ENCODE measurements at regions not wholly inside any gene's neighbourhood (a gene's known extent, or its start where the extent isn't known, plus 50 kb on each side); places are given as distances from the start of the nearest gene placed in this dataset.

DNA sequence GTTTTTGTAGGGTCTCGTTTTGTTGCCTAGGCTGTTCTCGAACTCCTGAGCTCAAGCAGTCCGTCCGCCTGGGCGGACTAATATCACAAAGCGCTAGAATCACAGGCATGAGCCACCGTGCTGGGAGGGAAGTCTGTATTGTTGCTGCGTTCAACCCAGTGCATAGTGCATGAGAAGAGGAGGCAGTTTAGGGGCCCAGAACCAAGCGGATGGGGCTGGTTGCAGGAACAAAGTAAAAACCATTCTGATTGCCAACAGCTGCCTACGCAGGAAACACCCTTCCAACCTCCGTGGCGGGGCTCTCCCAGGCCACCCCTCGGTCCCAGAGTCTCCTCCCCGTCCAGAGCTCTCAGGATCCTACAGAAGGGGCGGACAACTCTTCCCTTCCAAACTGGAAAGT, 87.1 kb downstream of the ANXA2R start:
- Histone ChIP-seq H4K91ac (ENCODE audit: low read depth, low read length) (no peak overlapping the region), H2BK5ac (ENCODE audit: low read depth, low read length, poor library complexity) (no peak overlapping the region), H2AFZ (ENCODE audit: insufficient read depth, low read length, poor library complexity) (no peak overlapping the region), H4K8ac (ENCODE audit: low read depth, low read length) (no peak overlapping the region), H3K79me2 (ENCODE audit: control insufficient read depth, insufficient read depth, low read length, poor library complexity) (no peaks in the 10 kb centered on the region), H3K79me1 (ENCODE audit: low read length) (peaks cover 1% of the 10 kb centered on the region), H3K9ac (ENCODE audit: low read length) (no peak overlapping the region), H2BK12ac (ENCODE audit: low read length) (no peak overlapping the region), H3K4me2 (ENCODE audit: low read length) (no peak overlapping the region), H3K14ac (ENCODE audit: low read length) (no peak overlapping the region), H3K27me3 (ENCODE audit: insufficient read depth, low read length) (no peaks in the 10 kb centered on the region), H3K23ac (ENCODE audit: low read length) (no peak overlapping the region), H2BK120ac (ENCODE audit: insufficient read depth, low read length, poor library complexity) (no peak overlapping the region), H3K9me3 (ENCODE audit: insufficient read depth, low read depth, low read length) (peaks cover 23% of the 10 kb centered on the region), H3K27ac (ENCODE audit: low read depth, low read length) (no peak overlapping the region), H3K36me3 (ENCODE audit: control insufficient read depth in 1 of 2, insufficient read depth in 2 of 2, low read length in 2 of 2) (peaks cover 0 to 7% of the 10 kb centered on the region in 2 experiments), H2AK5ac (ENCODE audit: low read length) (no peak overlapping the region), H3K4ac (ENCODE audit: low read depth, low read length) (no peak overlapping the region), H3K18ac (ENCODE audit: low read length) (no peak overlapping the region), H4K12ac (ENCODE audit: low read depth, low read length) (no peak overlapping the region), H3K4me3 (ENCODE audit: low read depth, low read length) (no peak overlapping the region), H3K4me1 (ENCODE audit: control insufficient read depth in 1 of 2, insufficient read depth in 2 of 2, low read length in 2 of 2) (no peaks in the 10 kb centered on the region)
- no peak for DNase-seq
- WGBS (ENCODE audit: extremely low coverage, insufficient coverage, insufficient read length) = no CpG with 5 or more reads among the region's 15 CpGs

DNA sequence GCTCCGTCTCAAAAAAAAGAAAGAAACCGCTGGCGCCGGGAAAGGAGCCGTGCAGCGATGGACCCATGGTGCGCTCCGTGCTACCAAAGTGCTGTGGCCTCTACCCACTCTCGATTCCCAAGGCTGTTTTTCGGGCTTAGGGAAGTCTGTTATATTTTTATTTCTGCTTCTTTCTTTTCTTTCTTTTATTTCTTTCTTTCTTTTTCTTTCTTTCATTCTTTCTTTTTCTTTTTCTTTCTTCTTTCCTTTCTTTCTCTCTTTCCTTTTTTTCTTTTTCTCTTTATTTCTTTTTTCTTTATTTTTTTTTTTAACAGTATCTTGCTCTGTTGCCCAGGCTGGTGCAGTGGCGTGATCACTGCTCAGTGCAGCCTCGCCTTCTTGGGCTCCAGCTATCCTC, 87.5 kb downstream of the ANXA2R start:
- Histone ChIP-seq H3K4ac (ENCODE audit: low read depth, low read length) (no peak overlapping the region), H3K23ac (ENCODE audit: low read length) (no peak overlapping the region), H2BK5ac (ENCODE audit: low read depth, low read length, poor library complexity) (no peak overlapping the region), H2AFZ (ENCODE audit: insufficient read depth, low read length, poor library complexity) (no peak overlapping the region), H3K79me2 (ENCODE audit: control insufficient read depth, insufficient read depth, low read length, poor library complexity) (no peaks in the 10 kb centered on the region), H3K27ac (ENCODE audit: low read depth, low read length) (no peak overlapping the region), H3K4me2 (ENCODE audit: low read length) (no peak overlapping the region), H3K27me3 (ENCODE audit: insufficient read depth, low read length) (no peaks in the 10 kb centered on the region), H2BK120ac (ENCODE audit: insufficient read depth, low read length, poor library complexity) (no peak overlapping the region), H3K79me1 (ENCODE audit: low read length) (peaks cover 1% of the 10 kb centered on the region), H3K4me1 (ENCODE audit: control insufficient read depth in 1 of 2, insufficient read depth in 2 of 2, low read length in 2 of 2) (no peaks in the 10 kb centered on the region), H4K12ac (ENCODE audit: low read depth, low read length) (no peak overlapping the region), H2BK12ac (ENCODE audit: low read length) (no peak overlapping the region), H3K18ac (ENCODE audit: low read length) (no peak overlapping the region), H3K36me3 (ENCODE audit: control insufficient read depth in 1 of 2, insufficient read depth in 2 of 2, low read length in 2 of 2) (peaks cover 0 to 7% of the 10 kb centered on the region in 2 experiments), H4K8ac (ENCODE audit: low read depth, low read length) (no peak overlapping the region), H4K91ac (ENCODE audit: low read depth, low read length) (no peak overlapping the region), H3K4me3 (ENCODE audit: low read depth, low read length) (no peak overlapping the region), H3K14ac (ENCODE audit: low read length) (no peak overlapping the region), H3K9me3 (ENCODE audit: insufficient read depth, low read depth, low read length) (peaks cover 23% of the 10 kb centered on the region), H3K9ac (ENCODE audit: low read length) (no peak overlapping the region), H2AK5ac (ENCODE audit: low read length) (no peak overlapping the region)
- DNase-seq = no peak
- WGBS (ENCODE audit: extremely low coverage, insufficient coverage, insufficient read length) = no CpG with 5 or more reads among the region's 12 CpGs

DNA sequence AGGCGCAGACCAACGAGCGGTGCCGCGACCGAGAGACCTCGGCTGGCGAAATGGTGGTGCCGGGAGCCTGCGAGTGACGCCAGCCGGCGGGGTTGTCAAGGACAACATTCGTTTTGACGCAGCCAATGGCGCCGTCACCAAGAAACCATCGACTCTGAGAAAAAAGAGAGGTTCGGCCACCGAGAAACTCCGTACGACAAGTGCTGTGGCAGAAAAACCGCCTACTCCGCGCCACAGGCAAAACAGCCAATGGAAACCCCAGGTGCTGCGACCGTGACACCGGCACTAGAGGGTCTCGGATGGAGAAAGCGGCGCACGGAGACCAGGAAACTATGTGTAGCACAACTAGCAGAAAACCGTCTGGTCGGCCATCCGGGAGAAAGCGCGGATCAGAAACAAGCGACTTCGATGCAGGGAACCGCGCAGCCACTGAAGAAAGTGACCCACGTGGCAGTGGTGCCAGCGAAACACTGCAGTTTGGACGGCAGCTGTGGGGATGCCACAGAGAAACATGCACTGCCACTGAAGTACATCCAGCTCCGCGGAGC, 88.8 kb downstream of the ANXA2R start:
- Histone ChIP-seq H3K79me2 (ENCODE audit: control insufficient read depth, insufficient read depth, low read length, poor library complexity) (no peaks in the 10 kb centered on the region), H2BK12ac (ENCODE audit: low read length) (no peak overlapping the region), H3K9ac (ENCODE audit: low read length) (no peak overlapping the region), H3K27ac (ENCODE audit: low read depth, low read length) (no peak overlapping the region), H2BK5ac (ENCODE audit: low read depth, low read length, poor library complexity) (no peak overlapping the region), H3K18ac (ENCODE audit: low read length) (no peak overlapping the region), H3K9me3 (ENCODE audit: insufficient read depth, low read depth, low read length) (peaks cover 23% of the 10 kb centered on the region), H3K14ac (ENCODE audit: low read length) (no peak overlapping the region), H3K4me3 (ENCODE audit: low read depth, low read length) (no peak overlapping the region), H4K8ac (ENCODE audit: low read depth, low read length) (no peak overlapping the region), H3K4me2 (ENCODE audit: low read length) (no peak overlapping the region), H3K79me1 (ENCODE audit: low read length) (peaks cover 1% of the 10 kb centered on the region), H3K4me1 (ENCODE audit: control insufficient read depth in 1 of 2, insufficient read depth in 2 of 2, low read length in 2 of 2) (no peaks in the 10 kb centered on the region), H4K12ac (ENCODE audit: low read depth, low read length) (no peak overlapping the region), H3K23ac (ENCODE audit: low read length) (no peak overlapping the region), H2AFZ (ENCODE audit: insufficient read depth, low read length, poor library complexity) (no peak overlapping the region), H4K91ac (ENCODE audit: low read depth, low read length) (no peak overlapping the region), H3K27me3 (ENCODE audit: insufficient read depth, low read length) (no peaks in the 10 kb centered on the region), H2AK5ac (ENCODE audit: low read length) (no peak overlapping the region), H3K36me3 (ENCODE audit: control insufficient read depth in 1 of 2, insufficient read depth in 2 of 2, low read length in 2 of 2) (peaks cover 0 to 7% of the 10 kb centered on the region in 2 experiments), H2BK120ac (ENCODE audit: insufficient read depth, low read length, poor library complexity) (peak overlapping the region; percentile 5), H3K4ac (ENCODE audit: low read depth, low read length) (no peak overlapping the region)
- WGBS (ENCODE audit: extremely low coverage, insufficient coverage, insufficient read length) = no CpG with 5 or more reads among the region's 46 CpGs
- DNase-seq = peak in 1 of 2 donors; percentile 5

DNA sequence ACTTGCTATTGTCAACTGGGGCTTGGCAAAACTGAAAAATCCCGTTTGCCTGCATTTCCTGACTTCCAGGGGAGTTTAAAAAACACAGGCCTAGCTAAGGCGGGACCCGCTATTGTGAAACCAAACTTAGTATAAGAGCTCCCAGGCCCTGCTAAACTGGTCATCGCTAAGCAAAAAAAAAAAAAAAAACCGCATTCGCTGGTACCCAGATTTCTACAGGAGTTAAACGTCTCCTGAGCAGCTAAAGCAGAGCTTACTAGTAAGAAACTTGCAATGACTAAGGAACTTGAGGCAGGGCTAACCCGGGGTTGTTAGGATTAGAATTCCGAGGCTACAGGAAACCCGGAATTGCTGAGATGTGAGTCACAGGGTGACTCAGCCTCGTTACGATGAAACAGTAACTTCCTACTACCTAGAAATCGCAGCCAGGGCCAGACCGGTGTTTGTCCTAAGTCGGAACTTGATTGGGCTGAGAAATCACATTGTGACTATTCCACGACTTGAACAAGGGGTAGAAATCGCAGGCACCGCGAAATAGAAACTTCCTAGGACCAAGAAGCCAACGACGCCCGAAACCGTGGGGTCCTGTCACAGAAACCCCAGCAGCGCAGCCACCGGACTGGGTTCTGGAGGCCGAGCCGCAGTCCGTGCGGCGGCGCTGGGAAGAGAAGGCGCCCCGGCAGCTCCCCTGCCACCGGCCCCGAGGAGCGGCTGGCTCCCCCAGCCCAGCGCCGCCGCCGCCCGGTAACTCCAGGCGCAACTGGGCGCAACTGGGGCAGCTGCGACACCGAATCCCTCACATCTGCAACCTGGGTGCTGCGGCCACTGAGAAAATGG, 89.4 kb downstream of the ANXA2R start:
- Histone ChIP-seq H3K27ac (ENCODE audit: low read depth, low read length) (no peak overlapping the region), H3K4ac (ENCODE audit: low read depth, low read length) (no peak overlapping the region), H2BK5ac (ENCODE audit: low read depth, low read length, poor library complexity) (no peak overlapping the region), H3K4me3 (ENCODE audit: low read depth, low read length) (no peak overlapping the region), H3K27me3 (ENCODE audit: insufficient read depth, low read length) (no peaks in the 10 kb centered on the region), H2BK12ac (ENCODE audit: low read length) (peak overlapping the region; percentile 30), H3K23ac (ENCODE audit: low read length) (no peak overlapping the region), H3K79me2 (ENCODE audit: control insufficient read depth, insufficient read depth, low read length, poor library complexity) (no peaks in the 10 kb centered on the region), H3K9me3 (ENCODE audit: insufficient read depth, low read depth, low read length) (peaks cover 23% of the 10 kb centered on the region), H3K9ac (ENCODE audit: low read length) (no peak overlapping the region), H3K18ac (ENCODE audit: low read length) (no peak overlapping the region), H3K79me1 (ENCODE audit: low read length) (peaks cover 1% of the 10 kb centered on the region), H3K14ac (ENCODE audit: low read length) (no peak overlapping the region), H4K12ac (ENCODE audit: low read depth, low read length) (no peak overlapping the region), H4K91ac (ENCODE audit: low read depth, low read length) (no peak overlapping the region), H3K4me1 (ENCODE audit: control insufficient read depth in 1 of 2, insufficient read depth in 2 of 2, low read length in 2 of 2) (no peaks in the 10 kb centered on the region), H2AFZ (ENCODE audit: insufficient read depth, low read length, poor library complexity) (no peak overlapping the region), H3K4me2 (ENCODE audit: low read length) (no peak overlapping the region), H2AK5ac (ENCODE audit: low read length) (no peak overlapping the region), H2BK120ac (ENCODE audit: insufficient read depth, low read length, poor library complexity) (peak overlapping the region; percentile 5), H4K8ac (ENCODE audit: low read depth, low read length) (no peak overlapping the region), H3K36me3 (ENCODE audit: control insufficient read depth in 1 of 2, insufficient read depth in 2 of 2, low read length in 2 of 2) (peaks cover 0 to 7% of the 10 kb centered on the region in 2 experiments)
- WGBS (ENCODE audit: extremely low coverage, insufficient coverage, insufficient read length) = no CpG with 5 or more reads among the region's 46 CpGs
- DNase-seq = peak; percentile 97 to 100
